Gastroesophageal sphincter (tissue), 4 donors: ENCODE measurements at regions not wholly inside any gene's neighbourhood (a gene's known extent, or its start where the extent isn't known, plus 50 kb on each side); places are given as distances from the start of the nearest gene placed in this dataset.

ENCODE experiments used
- ATAC-seq: fragments of 150-250 bp; one replicate; pipeline ENCODE4 v1.9.1; 2016; ENCODE audit warnings: mild to moderate bottlenecking, moderate library complexity
- H3K27ac ChIP-seq, 4 donors: fragments of 200-600 bp; sonication (generic) in 3 of 4; 1 replicate in 3 of 4; 2 replicates in 1 of 4; pipeline ENCODE4 v1.5.1; 2016 to 2019
- H3K27me3 ChIP-seq: fragments of 200-600 bp; sonication (generic); one replicate; pipeline ENCODE4 v1.5.1; 2019
- H3K36me3 ChIP-seq, 2 donors: fragments of 200-600 bp; sonication (generic); one replicate each; pipeline ENCODE4 v1.5.1; 2019; ENCODE audit warnings: control low read depth in 1 of 2
- H3K4me1 ChIP-seq, 3 donors: fragments of 200-600 bp; sonication (generic); 1 replicate in 2 of 3; 2 replicates in 1 of 3; pipeline ENCODE4 v1.5.1; 2016 to 2019; ENCODE audit warnings: control low read depth in 2 of 3
- H3K4me3 ChIP-seq, 2 donors: fragments of 200-600 bp; sonication (generic); one replicate each; pipeline ENCODE4 v1.5.1; 2019; ENCODE audit warnings: mild to moderate bottlenecking in 1 of 2, moderate library complexity in 1 of 2
- H3K9me3 ChIP-seq, 3 donors: fragments of 200-600 bp; sonication (generic); one replicate each; pipeline ENCODE4 v1.5.1; 2017 to 2019; ENCODE audit warnings: control low read depth in 2 of 3
- EP300 ChIP-seq: sonication (generic); formaldehyde crosslinking; IDR thresholded peaks from one replicate; pipeline ENCODE4 v1.6.1; 2017; ENCODE audit warnings: antibody characterized with exemption, mild to moderate bottlenecking
- POLR2A ChIP-seq, 2 donors: fragments of 450-650 bp; IDR thresholded peaks; one replicate each; pipeline ENCODE4 v1.6.1; 2017; ENCODE audit warnings: antibody characterized with exemption in 2 of 2, mild to moderate bottlenecking in 2 of 2, moderate library complexity in 1 of 2
- POLR2AphosphoS5 ChIP-seq: sonication (generic); formaldehyde crosslinking; IDR thresholded peaks from one replicate; pipeline ENCODE4 v1.6.1; 2017; ENCODE audit warnings: antibody characterized with exemption
- WGBS, 2 donors: methylation state at CpG; one replicate each; pipeline ENCODE4 v1.1.5; 2018; ENCODE audit warnings: low coverage in 1 of 2; 5-methylcytosine and 5-hydroxymethylcytosine counted together
- TF ChIP-seq, protein P1 (sequence below), 4 experiments: fragments of 200-600 bp in 2 of 4; fragments of 450-650 bp in 2 of 4; sonication (generic) in 1 of 4; IDR thresholded peaks; one replicate each; pipeline ENCODE4 v1.5.1; 2017 to 2019; ENCODE audit warnings: antibody characterized with exemption in 4 of 4, mild to moderate bottlenecking in 2 of 4, moderate library complexity in 2 of 4

DNA sequence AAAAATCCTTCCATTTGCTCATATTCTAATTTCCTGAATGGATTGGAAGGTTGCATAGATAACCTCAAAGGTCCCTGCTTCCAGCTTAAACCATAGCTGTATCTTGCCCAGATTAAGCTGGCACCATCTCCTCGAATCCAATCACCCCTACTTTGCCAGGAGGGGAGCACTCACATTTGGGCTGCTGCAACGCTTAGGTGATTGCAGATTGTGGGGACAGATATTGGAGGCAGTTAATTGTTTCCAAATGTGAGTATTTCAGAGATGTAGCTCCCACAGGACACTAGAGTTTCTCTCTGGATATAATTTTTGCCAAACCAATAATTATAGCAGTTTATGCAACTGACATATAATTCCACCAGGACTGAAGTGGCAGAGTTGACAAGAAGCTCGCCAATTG lies 53.5 kb upstream of the ACSL1 start:
- no peaks in the 10 kb centered on the region for H3K4me1 ChIP-seq
- ATAC-seq = no peak
- no peak overlapping the region for H3K27ac ChIP-seq
- H3K9me3 ChIP-seq = no peaks in the 10 kb centered on the region
- H3K36me3 ChIP-seq = no peaks in the 10 kb centered on the region
- TF ChIP-seq, protein P1, sequence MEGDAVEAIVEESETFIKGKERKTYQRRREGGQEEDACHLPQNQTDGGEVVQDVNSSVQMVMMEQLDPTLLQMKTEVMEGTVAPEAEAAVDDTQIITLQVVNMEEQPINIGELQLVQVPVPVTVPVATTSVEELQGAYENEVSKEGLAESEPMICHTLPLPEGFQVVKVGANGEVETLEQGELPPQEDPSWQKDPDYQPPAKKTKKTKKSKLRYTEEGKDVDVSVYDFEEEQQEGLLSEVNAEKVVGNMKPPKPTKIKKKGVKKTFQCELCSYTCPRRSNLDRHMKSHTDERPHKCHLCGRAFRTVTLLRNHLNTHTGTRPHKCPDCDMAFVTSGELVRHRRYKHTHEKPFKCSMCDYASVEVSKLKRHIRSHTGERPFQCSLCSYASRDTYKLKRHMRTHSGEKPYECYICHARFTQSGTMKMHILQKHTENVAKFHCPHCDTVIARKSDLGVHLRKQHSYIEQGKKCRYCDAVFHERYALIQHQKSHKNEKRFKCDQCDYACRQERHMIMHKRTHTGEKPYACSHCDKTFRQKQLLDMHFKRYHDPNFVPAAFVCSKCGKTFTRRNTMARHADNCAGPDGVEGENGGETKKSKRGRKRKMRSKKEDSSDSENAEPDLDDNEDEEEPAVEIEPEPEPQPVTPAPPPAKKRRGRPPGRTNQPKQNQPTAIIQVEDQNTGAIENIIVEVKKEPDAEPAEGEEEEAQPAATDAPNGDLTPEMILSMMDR (IDR thresholded peaks at IDR 0.05) = no peak
- no peak for TF ChIP-seq POLR2A (IDR thresholded peaks at IDR 0.05)
- no peak for TF ChIP-seq EP300
- TF ChIP-seq POLR2AphosphoS5 = no peak
- H3K4me3 ChIP-seq = no peak overlapping the region
- no peaks in the 10 kb centered on the region for H3K27me3 ChIP-seq
- WGBS, 2 donors = 80 to 93% methylated on average over 1 to 3 of the region's 3 CpGs

DNA sequence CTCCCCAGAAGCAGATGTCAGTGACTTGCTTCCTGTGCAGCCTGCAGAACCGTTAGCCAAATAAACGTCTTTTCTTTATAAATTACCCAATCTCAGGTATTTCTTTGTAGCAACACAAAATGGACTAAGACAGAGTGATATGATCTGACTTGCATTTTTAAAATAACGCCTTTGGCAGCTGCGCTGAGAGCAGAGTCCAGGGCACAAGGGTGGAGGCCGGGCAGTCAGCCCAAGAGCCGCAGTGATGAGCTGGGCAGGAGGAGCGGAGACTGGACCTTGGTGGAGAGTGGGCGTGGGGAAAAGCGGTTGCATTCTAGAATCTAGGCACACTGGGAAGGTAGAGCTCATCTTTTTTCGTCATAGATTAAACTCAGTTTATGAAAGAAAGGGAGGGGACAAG lies 56.5 kb upstream of the ACSL1 start:
- no peak for ATAC-seq
- Histone ChIP-seq H3K36me3 (no peaks in the 10 kb centered on the region), H3K27ac (no peak overlapping the region), H3K4me3 (no peak overlapping the region), H3K27me3 (no peaks in the 10 kb centered on the region), H3K9me3 (no peaks in the 10 kb centered on the region), H3K4me1 (no peaks in the 10 kb centered on the region)
- TF ChIP-seq EP300 = no peak
- no peak for TF ChIP-seq POLR2AphosphoS5
- no peak for TF ChIP-seq POLR2A (IDR thresholded peaks at IDR 0.05)
- TF ChIP-seq, protein P1 (IDR thresholded peaks at IDR 0.05) = no peak
- WGBS, 2 donors = 85 to 92% methylated on average over 7 to 10 of the region's 10 CpGs

DNA sequence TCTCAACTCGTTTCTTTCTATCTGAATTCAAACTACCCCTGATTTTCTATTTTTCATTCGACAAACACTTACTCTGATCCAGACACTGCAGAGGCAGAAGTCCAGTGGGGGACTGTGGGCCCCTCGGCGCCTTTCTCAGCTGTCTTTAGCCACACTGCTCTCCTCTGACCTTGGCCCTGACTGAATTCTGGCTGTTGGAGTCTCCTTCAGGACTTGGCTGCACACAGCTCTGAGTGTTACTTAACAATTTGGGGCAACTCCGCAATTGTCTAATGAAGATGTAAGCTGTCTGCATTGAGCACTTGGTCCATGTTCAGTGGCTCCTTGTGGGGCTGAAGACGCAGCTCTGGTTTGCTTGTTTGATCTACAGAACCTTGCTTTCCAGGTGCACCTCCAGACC lies 57.3 kb upstream of the ACSL1 start:
- ATAC-seq = no peak
- H3K9me3 ChIP-seq = no peaks in the 10 kb centered on the region
- H3K27me3 ChIP-seq = no peaks in the 10 kb centered on the region
- no peak overlapping the region for H3K27ac ChIP-seq
- 64 to 72% methylated on average over 4 to 5 of the region's 6 CpGs for WGBS, 2 donors
- no peak for TF ChIP-seq EP300
- TF ChIP-seq POLR2AphosphoS5 = no peak
- TF ChIP-seq POLR2A (IDR thresholded peaks at IDR 0.05) = no peak
- TF ChIP-seq, protein P1 (IDR thresholded peaks at IDR 0.05) = no peak
- no peak overlapping the region for H3K4me3 ChIP-seq
- no peaks in the 10 kb centered on the region for H3K4me1 ChIP-seq
- H3K36me3 ChIP-seq = no peaks in the 10 kb centered on the region

DNA sequence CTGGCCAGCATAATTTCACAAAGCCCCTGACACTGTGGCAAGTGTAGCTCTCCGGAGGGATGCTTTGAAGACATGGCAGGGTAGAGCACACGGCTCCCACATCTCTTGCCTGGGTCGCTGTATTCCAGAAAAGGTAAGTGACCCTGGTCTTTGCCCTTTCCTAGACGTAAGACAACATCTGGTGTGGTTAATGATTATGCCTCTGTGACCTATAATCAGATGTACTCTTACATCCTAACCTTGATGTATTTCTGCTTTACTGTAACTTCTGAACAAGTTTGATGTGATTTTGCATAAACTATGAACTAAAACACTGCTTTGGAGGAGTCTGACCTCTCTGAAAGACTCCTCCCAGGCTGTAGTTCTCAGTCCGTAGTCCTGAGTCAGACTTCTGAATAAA lies 59.1 kb upstream of the ACSL1 start:
- no peaks in the 10 kb centered on the region for H3K27me3 ChIP-seq
- no peak overlapping the region for H3K27ac ChIP-seq
- H3K4me3 ChIP-seq = no peak overlapping the region
- no peak for ATAC-seq
- H3K9me3 ChIP-seq = no peaks in the 10 kb centered on the region
- H3K36me3 ChIP-seq = no peaks in the 10 kb centered on the region
- H3K4me1 ChIP-seq = no peaks in the 10 kb centered on the region
- WGBS, 2 donors = 65 to 66% methylated on average over 5 of the region's 5 CpGs
- no peak for TF ChIP-seq POLR2A (IDR thresholded peaks at IDR 0.05)
- no peak for TF ChIP-seq EP300
- TF ChIP-seq, protein P1 (IDR thresholded peaks at IDR 0.05) = no peak
- TF ChIP-seq POLR2AphosphoS5 = no peak

DNA sequence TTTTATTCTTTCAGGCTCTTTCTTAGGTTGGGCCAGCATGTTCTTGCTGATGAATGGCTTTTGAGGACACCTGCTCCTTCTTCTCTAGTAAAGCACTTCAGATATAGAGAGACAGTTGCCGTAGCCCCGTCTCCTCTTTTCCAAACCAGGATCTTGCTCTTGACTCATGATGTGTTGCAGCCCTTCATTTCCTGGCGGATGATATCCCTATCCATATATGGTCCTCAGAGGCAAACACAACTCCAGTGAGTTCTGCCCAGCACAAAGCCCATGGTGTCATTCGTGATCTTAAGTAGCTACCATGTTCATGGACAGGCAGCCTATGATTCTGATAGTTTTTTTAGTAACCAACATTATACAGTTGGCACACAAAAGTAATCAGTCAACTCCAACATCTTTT lies 59.8 kb upstream of the ACSL1 start:
- 63 to 72% methylated on average over 2 to 4 of the region's 4 CpGs for WGBS, 2 donors
- no peak for ATAC-seq

More for the DNA sequence above, 59.8 kb upstream of the ACSL1 start:
- H3K27me3 ChIP-seq = no peaks in the 10 kb centered on the region
- H3K4me3 ChIP-seq = no peak overlapping the region
- H3K9me3 ChIP-seq = no peaks in the 10 kb centered on the region
- no peaks in the 10 kb centered on the region for H3K4me1 ChIP-seq
- TF ChIP-seq, protein P1 (IDR thresholded peaks at IDR 0.05) = no peak
- TF ChIP-seq POLR2AphosphoS5 (no peak), POLR2A (IDR thresholded peaks at IDR 0.05) (no peak), EP300 (no peak)
- no peaks in the 10 kb centered on the region for H3K36me3 ChIP-seq
- no peak overlapping the region for H3K27ac ChIP-seq
